Lower lobe of right lung (tissue), 2 donors: ENCODE measurements at regions not wholly inside any gene's neighbourhood (a gene's known extent, or its start where the extent isn't known, plus 50 kb on each side); places are given as distances from the start of the nearest gene placed in this dataset.

ENCODE experiments used
- ATAC-seq, 2 donors: fragments of 200-7000 bp; cut with Tn5 transposase; one replicate each; pipeline ENCODE4 v1.9.1; 2020 to 2022; ENCODE audit warnings: mild to moderate bottlenecking in 2 of 2, moderate library complexity in 2 of 2
- DNase-seq: peaks from one replicate; pipeline ENCODE4 v3.0.0-alpha.2; 2020
- H3K27ac ChIP-seq: fragments of 200-600 bp; one replicate; pipeline ENCODE4 v1.8.0; 2022
- H3K27me3 ChIP-seq: fragments of 200-600 bp; one replicate; pipeline ENCODE4 v1.8.0; 2022; ENCODE audit warnings: low read depth
- H3K36me3 ChIP-seq: fragments of 200-600 bp; one replicate; pipeline ENCODE4 v1.8.0; 2022; ENCODE audit warnings: mild to moderate bottlenecking
- H3K4me1 ChIP-seq: fragments of 200-600 bp; one replicate; pipeline ENCODE4 v1.8.0; 2022
- H3K4me3 ChIP-seq: fragments of 200-600 bp; one replicate; pipeline ENCODE4 v1.8.0; 2022; ENCODE audit warnings: mild to moderate bottlenecking
- H3K9me3 ChIP-seq: fragments of 200-600 bp; one replicate; pipeline ENCODE4 v1.8.0; 2022
- intact Hi-C: fragments of 100-400 bp; cut with DNase I; formaldehyde crosslinking; loops from one replicate; pipeline ENCODE4 v1.11.0; 2022
- TF ChIP-seq, protein P1 (sequence below): fragments of 200-600 bp; IDR thresholded peaks from one replicate; pipeline ENCODE4 v1.8.0; 2022; ENCODE audit warnings: antibody characterized with exemption, mild to moderate bottlenecking
- donor health status: DM: no; HTN: yes; CAD: no; lungs with severe emphysema.

DNA sequence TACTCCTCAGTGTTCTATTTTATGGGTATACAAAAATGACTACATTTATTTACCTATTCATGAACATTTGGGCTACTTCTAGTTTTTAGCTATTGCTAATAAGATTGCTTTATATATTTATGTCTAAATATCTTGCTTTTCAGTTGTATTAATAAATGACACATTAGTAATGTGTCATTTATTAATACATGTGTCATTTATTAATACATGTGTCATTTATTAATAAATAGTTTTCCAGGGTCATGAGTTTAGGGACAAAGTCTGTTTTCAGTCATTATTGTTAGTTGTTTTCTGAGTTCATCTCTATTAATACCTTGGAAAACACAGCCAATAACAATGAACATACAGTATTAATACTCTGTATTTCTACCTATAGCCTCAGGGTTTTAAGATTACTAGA, 1630.7 kb upstream of the IGFBP7 start:
- Histone ChIP-seq H3K4me3 (no peak overlapping the region), H3K9me3 (no peaks in the 10 kb centered on the region), H3K27me3 (no peaks in the 10 kb centered on the region), H3K27ac (no peak overlapping the region), H3K36me3 (no peaks in the 10 kb centered on the region), H3K4me1 (no peaks in the 10 kb centered on the region)
- TF ChIP-seq, protein P1, sequence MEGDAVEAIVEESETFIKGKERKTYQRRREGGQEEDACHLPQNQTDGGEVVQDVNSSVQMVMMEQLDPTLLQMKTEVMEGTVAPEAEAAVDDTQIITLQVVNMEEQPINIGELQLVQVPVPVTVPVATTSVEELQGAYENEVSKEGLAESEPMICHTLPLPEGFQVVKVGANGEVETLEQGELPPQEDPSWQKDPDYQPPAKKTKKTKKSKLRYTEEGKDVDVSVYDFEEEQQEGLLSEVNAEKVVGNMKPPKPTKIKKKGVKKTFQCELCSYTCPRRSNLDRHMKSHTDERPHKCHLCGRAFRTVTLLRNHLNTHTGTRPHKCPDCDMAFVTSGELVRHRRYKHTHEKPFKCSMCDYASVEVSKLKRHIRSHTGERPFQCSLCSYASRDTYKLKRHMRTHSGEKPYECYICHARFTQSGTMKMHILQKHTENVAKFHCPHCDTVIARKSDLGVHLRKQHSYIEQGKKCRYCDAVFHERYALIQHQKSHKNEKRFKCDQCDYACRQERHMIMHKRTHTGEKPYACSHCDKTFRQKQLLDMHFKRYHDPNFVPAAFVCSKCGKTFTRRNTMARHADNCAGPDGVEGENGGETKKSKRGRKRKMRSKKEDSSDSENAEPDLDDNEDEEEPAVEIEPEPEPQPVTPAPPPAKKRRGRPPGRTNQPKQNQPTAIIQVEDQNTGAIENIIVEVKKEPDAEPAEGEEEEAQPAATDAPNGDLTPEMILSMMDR: no peak
- DNase-seq (no peak), ATAC-seq (no peak)
- intact Hi-C loops: no loop called here

GRCh38 chr4:58739275-58739674, 1629.1 kb upstream of the IGFBP7 start:
- Histone ChIP-seq H3K4me1 (no peaks in the 10 kb centered on the region), H3K27ac (no peak overlapping the region), H3K27me3 (no peaks in the 10 kb centered on the region), H3K36me3 (no peaks in the 10 kb centered on the region), H3K4me3 (no peak overlapping the region), H3K9me3 (no peaks in the 10 kb centered on the region)
- ATAC-seq: no peak
- TF ChIP-seq, protein P1: no peak
- intact Hi-C loops: no loop called here
- DNase-seq: no peak

- Histone ChIP-seq H3K4me3 (no peak overlapping the region), H3K27me3 (no peaks in the 10 kb centered on the region), H3K4me1 (no peaks in the 10 kb centered on the region), H3K27ac (no peak overlapping the region), H3K9me3 (no peaks in the 10 kb centered on the region), H3K36me3 (no peaks in the 10 kb centered on the region)
- DNase-seq: no peak
- no peak for ATAC-seq
- TF ChIP-seq, protein P1: no peak
- intact Hi-C loops: no loop called here
These were observed 1628.2 kb upstream of the IGFBP7 start for GRCh38 chr4:58738375-58738774.

GRCh38 chr4:58734030-58734674, 1624.0 kb upstream of the IGFBP7 start:
- TF ChIP-seq, protein P1: no peak
- no peaks in the 10 kb centered on the region for H3K36me3 ChIP-seq
- H3K27ac ChIP-seq: no peak overlapping the region
- H3K27me3 ChIP-seq: no peaks in the 10 kb centered on the region
- ATAC-seq (no peak), DNase-seq (no peak)
- H3K4me3 ChIP-seq: no peak overlapping the region
- intact Hi-C loops: no loop called here
- H3K9me3 ChIP-seq: no peaks in the 10 kb centered on the region
- no peaks in the 10 kb centered on the region for H3K4me1 ChIP-seq

GRCh38 chr4:58732973-58733372, 1622.8 kb upstream of the IGFBP7 start:
- no peak overlapping the region for H3K27ac ChIP-seq

More at GRCh38 chr4:58732973-58733372, 1622.8 kb upstream of the IGFBP7 start:
- Histone ChIP-seq H3K9me3 (no peaks in the 10 kb centered on the region), H3K4me3 (no peak overlapping the region), H3K36me3 (no peaks in the 10 kb centered on the region), H3K27me3 (no peaks in the 10 kb centered on the region), H3K4me1 (no peaks in the 10 kb centered on the region)
- intact Hi-C loops: no loop called here
- TF ChIP-seq, protein P1: no peak
- DNase-seq (no peak), ATAC-seq (no peak)
